Lower leg skin (tissue), 3 donors: ENCODE measurements at regions not wholly inside any gene's neighbourhood (a gene's known extent, or its start where the extent isn't known, plus 50 kb on each side); places are given as distances from the start of the nearest gene placed in this dataset.

Source experiments
- CTCF ChIP-seq, 3 donors: fragments of 450-650 bp; IDR thresholded peaks; one replicate each; pipeline ENCODE4 v1.5.1; 2016; ENCODE audit warnings: antibody characterized with exemption in 3 of 3, mild to moderate bottlenecking in 3 of 3, moderate library complexity in 2 of 3
- POLR2A ChIP-seq, 2 donors: fragments of 450-650 bp; IDR thresholded peaks; one replicate each; pipeline ENCODE4 v1.6.1; 2016 to 2017; ENCODE audit warnings: antibody characterized with exemption in 2 of 2, mild to moderate bottlenecking in 1 of 2, moderate library complexity in 1 of 2

DNA sequence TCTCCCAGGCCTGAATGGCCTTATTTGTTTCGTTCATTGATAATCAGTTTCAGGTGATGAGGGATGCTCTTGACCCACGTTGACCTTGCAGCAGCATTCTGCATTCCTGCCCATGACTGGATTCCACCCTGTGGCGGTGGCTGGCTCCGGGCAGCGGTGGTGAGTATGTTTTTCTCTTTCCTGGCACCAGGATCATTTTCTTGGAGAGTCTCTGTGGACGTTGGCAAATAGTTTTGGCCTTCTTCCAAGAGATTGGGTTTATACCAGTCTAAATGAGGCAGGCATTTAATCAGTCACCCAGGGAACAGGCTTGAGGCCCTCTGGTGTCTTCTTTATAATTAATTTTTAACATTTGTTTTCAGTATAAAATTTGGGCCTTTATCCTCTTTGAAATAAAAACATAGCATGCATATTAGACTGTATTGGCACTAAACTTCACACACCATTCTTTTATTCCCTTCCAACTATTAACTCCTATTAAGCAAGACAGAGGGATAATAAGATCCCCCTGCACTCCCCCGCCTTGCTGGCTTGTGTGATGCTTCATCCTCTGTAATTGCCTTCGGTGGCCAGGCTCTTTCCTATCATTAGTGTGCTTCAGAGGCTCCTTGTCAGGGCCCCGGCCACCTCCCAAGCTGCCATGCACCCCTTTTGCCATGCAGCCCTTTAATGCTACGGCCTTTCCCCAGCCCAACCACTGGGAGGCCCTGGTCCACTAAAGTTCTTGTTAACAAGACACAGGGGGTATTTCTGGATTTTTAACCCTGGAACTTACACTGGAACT is 176.2 kb upstream of the TOPAZ1 start:
- TF ChIP-seq CTCF (IDR thresholded peaks at IDR 0.05) (no peak), POLR2A (IDR thresholded peaks at IDR 0.05) (no peak)
